Astrocyte of the spinal cord (primary cell): ENCODE measurements at regions not wholly inside any gene's neighbourhood (a gene's known extent, or its start where the extent isn't known, plus 50 kb on each side); places are given as distances from the start of the nearest gene placed in this dataset.

Source experiments
- DNase-seq: peaks from one replicate; pipeline ENCODE4 v3.0.0; 2011; ENCODE audit warnings: low read depth, low spot score
- H3K4me3 ChIP-seq: 2 replicates; pipeline ENCODE4 v1.5.1; 2011; ENCODE audit warnings: low read depth, mild to moderate bottlenecking, low read length, moderate library complexity
- in situ Hi-C: cut with HindIII; loops from 2 replicates; pipeline ENCODE4 v1.10.0; 2017; ENCODE audit warnings: low sequenced_read_pairs
- TF ChIP-seq, protein P1 (sequence below): IDR thresholded peaks from 2 replicates; pipeline ENCODE4 v1.5.1; 2012; ENCODE audit warnings: low read depth, mild to moderate bottlenecking, low read length, inconsistent platforms

DNA sequence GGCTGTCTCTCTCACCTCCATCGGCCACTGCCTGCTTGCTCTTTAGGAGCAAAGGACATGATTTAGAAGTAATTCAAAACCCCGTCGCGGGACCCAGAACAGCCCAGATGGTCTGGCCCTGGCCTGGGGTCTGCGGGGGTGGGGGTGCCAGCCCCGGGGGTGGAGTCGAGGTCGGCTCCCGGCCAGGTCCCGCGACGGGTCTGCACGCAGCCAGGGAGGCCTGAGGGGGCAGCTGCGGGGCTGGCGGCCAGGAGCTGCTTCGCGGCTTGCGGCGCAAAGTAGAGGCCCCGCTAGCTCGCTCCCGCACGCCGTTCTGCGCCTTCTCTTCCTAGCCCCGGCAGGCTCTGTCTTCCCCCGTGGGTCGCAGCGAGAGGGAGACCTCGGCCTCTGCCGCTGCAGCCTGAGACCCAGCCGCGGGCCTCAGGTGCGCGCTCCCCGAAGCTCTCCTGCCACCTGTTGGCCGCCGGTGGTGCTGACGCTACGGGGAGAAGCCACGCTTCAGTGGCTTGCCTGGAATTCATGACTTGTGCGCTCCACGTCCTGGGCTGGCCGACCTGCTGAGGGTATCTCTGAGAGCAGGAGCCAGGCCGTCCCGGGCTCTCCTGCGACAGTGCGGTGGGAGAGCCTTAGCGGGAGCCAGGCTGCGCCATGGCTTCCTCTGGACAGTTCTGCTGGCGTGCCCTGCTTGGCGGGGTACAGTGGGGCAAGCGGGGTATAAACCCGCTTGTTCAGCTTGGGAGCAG, 157.2 kb upstream of the PITX1 start:
- TF ChIP-seq, protein P1, sequence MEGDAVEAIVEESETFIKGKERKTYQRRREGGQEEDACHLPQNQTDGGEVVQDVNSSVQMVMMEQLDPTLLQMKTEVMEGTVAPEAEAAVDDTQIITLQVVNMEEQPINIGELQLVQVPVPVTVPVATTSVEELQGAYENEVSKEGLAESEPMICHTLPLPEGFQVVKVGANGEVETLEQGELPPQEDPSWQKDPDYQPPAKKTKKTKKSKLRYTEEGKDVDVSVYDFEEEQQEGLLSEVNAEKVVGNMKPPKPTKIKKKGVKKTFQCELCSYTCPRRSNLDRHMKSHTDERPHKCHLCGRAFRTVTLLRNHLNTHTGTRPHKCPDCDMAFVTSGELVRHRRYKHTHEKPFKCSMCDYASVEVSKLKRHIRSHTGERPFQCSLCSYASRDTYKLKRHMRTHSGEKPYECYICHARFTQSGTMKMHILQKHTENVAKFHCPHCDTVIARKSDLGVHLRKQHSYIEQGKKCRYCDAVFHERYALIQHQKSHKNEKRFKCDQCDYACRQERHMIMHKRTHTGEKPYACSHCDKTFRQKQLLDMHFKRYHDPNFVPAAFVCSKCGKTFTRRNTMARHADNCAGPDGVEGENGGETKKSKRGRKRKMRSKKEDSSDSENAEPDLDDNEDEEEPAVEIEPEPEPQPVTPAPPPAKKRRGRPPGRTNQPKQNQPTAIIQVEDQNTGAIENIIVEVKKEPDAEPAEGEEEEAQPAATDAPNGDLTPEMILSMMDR, result peak; percentile 94
- H3K4me3 ChIP-seq, result peak overlapping the region; percentile 28
- in situ Hi-C loops, result no loop called here
- peak; percentile 69 for DNase-seq

DNA sequence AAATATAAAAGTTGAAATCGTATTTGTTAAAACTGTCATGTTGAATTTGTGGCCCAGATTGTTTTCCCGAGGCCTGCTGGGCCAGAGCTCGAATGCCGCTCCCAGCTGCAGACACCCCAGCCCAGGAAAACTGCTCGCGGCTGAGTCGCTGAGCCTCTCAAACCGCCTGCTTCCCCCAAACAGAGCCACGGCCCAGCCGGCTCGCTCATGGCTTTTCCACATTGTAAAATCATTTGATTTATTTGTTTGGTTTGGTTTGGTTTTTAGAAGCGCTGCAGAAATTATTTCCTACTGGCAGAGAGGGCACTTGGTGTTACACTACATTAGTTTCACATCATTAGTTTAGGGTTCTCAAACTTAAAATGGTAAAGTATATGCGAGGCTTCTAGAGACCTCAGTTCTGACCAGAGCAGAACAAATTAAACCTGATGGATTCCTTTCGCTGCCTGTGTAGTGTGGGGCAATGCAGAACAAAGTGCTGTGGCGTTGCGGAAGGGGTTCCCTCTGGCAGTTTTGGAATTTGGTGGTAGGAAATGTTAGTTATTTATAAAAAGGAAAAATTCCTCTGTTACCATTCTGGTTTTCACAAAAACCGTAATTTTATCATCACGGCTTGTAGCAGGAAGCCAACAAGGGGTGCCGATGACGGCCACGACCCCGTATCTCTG, 156.5 kb upstream of the PITX1 start:
- no peak overlapping the region for H3K4me3 ChIP-seq
- no peak for DNase-seq
- TF ChIP-seq, protein P1, result no peak
- in situ Hi-C loops, result no loop called here

DNA sequence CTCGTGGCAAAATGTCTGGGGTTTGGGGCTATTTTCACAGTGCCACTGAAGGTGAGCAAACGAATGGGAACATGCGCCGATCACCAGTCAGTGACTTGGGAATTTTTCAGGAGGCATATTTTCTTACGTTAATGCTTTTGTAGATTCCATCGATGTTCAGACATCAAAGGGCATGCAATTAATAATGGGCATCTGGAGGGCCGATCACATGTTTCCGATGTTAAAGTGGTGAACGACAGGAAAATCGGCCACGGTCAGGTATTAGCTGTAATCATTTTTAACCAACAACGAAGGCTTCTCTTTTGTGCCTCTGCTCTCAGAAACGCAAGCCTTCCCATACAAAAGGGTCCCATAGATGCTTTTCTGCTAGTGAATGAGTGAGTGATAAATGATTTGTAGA, 155.0 kb upstream of the PITX1 start:
- no peak for DNase-seq
- no peak overlapping the region for H3K4me3 ChIP-seq
- TF ChIP-seq, protein P1, result no peak
- in situ Hi-C loops, result no loop called here

DNA sequence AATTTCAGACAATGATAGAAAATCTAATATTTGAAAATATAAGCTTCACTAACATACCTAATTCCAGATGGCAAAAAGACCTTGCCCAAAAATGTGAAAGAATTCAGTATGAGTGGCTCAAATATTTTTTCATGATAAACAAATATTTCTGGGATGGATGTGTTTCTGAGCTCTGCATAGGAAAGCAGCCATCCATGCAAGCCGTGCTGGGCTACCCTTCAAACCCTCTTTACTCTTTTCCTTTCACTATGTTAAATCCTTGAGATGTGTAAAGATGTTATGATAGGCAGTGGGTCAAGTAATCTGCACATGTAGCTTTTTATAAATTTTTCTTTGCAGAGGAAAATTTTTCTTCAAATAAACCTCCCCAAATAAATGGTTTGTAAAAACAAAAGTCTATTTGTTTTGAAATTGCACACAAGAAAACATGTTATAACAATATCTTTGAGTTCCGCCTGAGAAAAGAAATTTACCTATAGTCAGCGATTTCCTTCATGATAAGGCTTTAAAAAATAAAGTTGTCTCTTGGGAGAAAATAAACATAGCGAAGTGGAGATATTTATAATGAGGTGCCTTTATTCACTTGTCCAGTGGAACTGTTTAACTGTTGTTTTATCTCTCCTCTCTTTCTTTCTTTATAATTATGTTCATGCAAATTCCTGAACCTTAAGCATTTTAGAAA, 154.3 kb upstream of the PITX1 start:
- TF ChIP-seq, protein P1, result no peak
- H3K4me3 ChIP-seq, result no peak overlapping the region
- in situ Hi-C loops, result no loop called here
- no peak for DNase-seq

DNA sequence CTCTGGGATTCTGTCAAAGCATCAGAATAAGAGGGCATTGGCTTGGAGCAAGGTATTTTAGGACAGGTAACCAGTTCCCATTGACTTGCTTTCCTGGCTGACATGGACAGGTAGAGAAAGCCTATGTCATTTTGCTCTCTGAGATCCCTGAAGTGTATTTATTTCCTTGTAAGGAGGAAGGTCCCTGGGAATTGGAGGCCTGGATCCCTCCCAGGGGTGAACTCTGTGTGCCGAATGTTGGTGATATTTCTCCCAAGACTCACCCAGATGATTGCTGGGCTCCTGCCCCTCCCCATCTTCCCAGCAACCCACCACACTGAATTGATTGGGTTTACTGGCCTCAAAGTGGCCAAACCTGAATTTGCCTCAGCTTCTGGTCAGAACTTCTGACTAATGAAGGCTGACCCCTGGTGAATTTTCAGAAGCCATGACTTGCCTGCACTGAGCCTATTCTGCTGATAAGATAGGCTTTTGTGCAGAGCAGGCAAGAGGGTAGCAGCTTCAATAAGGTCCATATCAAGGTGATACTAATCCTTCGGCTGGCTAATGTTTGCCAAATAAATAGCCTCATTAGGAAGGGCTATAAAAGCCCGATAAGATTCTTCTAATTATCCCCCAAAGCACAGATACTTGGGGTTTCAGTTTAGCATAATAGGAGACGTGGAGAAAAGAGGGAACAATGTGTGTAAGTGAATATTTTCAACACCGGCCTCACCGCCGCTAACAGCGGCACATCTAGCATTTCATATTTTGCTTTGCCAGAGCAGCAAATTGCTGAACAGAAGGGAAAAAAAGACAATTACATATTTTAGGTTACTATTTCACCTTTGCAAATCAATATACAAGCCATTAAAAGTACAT, 152.9 kb upstream of the PITX1 start:
- TF ChIP-seq, protein P1, result no peak
- DNase-seq, result no peak
- H3K4me3 ChIP-seq, result no peak overlapping the region
- in situ Hi-C loops, result no loop called here

DNA sequence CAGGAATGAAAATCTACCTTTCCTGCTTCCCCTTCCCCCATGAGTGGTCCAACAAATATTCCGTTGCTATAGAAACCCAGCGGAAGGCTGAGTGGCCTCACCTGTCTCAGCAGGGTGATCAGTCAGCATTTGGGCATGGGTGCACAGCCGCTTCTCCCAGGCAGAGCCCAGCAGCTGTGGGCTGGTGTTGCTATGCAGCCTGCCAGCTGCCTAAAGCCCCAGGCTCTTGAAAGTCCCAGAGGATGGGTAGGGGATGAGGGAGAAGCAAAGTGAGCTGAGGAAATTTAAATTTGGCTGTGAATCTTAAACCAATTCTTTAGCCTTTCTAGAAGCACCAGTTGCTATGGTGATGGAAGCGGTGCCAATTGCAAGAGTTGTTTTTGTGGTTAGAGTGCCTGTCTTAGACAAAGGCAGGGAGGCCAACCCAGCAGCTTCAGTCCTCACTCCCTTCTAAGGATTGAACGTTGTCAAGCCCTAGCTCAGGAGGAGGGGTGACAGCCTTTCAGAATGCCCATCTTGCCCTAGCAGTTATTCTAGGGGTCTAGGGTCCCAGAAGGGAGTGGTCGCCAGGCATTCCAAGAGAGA, 151.5 kb upstream of the PITX1 start:
- peak; percentile 71 for DNase-seq
- in situ Hi-C loops, result no loop called here
- TF ChIP-seq, protein P1, result no peak
- H3K4me3 ChIP-seq, result no peak overlapping the region
